HEK293 (cell line): ENCODE measurements at regions not wholly inside any gene's neighbourhood (a gene's known extent, or its start where the extent isn't known, plus 50 kb on each side); places are given as distances from the start of the nearest gene placed in this dataset.

Experiments used
- CTCF ChIA-PET: fragments of 350-600 bp; formaldehyde crosslinking; extraction: SDS; loops from one replicate; lab custom pipeline; 2021; ENCODE audit warnings: antibody characterized with exemption; lab: Yijun Ruan, JAX
- POLR2A ChIA-PET: fragments of 300-600 bp; formaldehyde crosslinking; extraction: SDS; loops from one replicate; lab custom pipeline; 2020; ENCODE audit warnings: antibody characterized with exemption, inconsistent platforms; lab: Yijun Ruan, JAX
- H3K27ac ChIP-seq: fragments of 200-500 bp; sonication (Bioruptor generic); 2 replicates; pipeline ENCODE4 v1.5.1; 2014; ENCODE audit warnings: low read depth, low read length, control low read depth, inconsistent platforms; ENCODE audit errors: extremely low read depth
- H3K36me3 ChIP-seq, 2 experiments: fragments of 200-500 bp in 1 of 2; sonication (Bioruptor generic) in 1 of 2; 1 replicate in 1 of 2; 2 replicates in 1 of 2; pipeline ENCODE4 v1.5.1; 2014 to 2017; ENCODE audit warnings: inconsistent platforms in 2 of 2, low read length in 2 of 2; ENCODE audit not compliant: control insufficient read depth in 2 of 2, insufficient read depth in 1 of 2
- H3K4me1 ChIP-seq: fragments of 200-500 bp; sonication (Bioruptor generic); 2 replicates; pipeline ENCODE4 v1.5.1; 2014; ENCODE audit warnings: mild to moderate bottlenecking, low read length, inconsistent platforms; ENCODE audit not compliant: control insufficient read depth, insufficient read depth
- H3K4me3 ChIP-seq: 2 replicates; pipeline ENCODE4 v1.5.1; 2011; ENCODE audit warnings: low read depth, mild to moderate bottlenecking, control low read depth, low read length, moderate library complexity
- H3K9me3 ChIP-seq: fragments of 200-500 bp; sonication (Bioruptor generic); 2 replicates; pipeline ENCODE4 v1.5.1; 2014; ENCODE audit warnings: low read depth, low read length, inconsistent platforms; ENCODE audit not compliant: control insufficient read depth, insufficient read depth
- INSM2 ChIP-seq: fragments of 450-650 bp; formaldehyde crosslinking; IDR thresholded peaks from 2 replicates; pipeline ENCODE4 v1.5.1; 2016; ENCODE audit warnings: missing biosample characterization, missing genetic modification characterization
- KLF10 ChIP-seq: fragments of 450-650 bp; IDR thresholded peaks from 2 replicates; pipeline ENCODE4 v1.5.1; 2018; ENCODE audit warnings: missing biosample characterization, mild to moderate bottlenecking, missing genetic modification characterization
- KLF17 ChIP-seq: fragments of 450-650 bp; formaldehyde crosslinking; IDR thresholded peaks from 2 replicates; pipeline ENCODE4 v1.5.1; 2016; ENCODE audit warnings: missing biosample characterization, missing genetic modification characterization
- KLF9 ChIP-seq: fragments of 450-650 bp; formaldehyde crosslinking; IDR thresholded peaks from 2 replicates; pipeline ENCODE4 v1.5.1; 2016; ENCODE audit warnings: missing biosample characterization, missing genetic modification characterization, low read depth
- MZF1 ChIP-seq: fragments of 450-650 bp; formaldehyde crosslinking; IDR thresholded peaks from 2 replicates; pipeline ENCODE4 v1.5.1; 2017; ENCODE audit warnings: missing biosample characterization, missing genetic modification characterization, borderline replicate concordance
- OSR2 ChIP-seq: fragments of 450-650 bp; formaldehyde crosslinking; IDR thresholded peaks from 2 replicates; pipeline ENCODE4 v1.5.1; 2016; ENCODE audit warnings: missing biosample characterization, missing genetic modification characterization
- OVOL3 ChIP-seq: fragments of 450-650 bp; formaldehyde crosslinking; IDR thresholded peaks from 2 replicates; pipeline ENCODE4 v1.5.1; 2016; ENCODE audit warnings: missing biosample characterization, missing genetic modification characterization
- PBX3 ChIP-seq: sonication (generic); formaldehyde crosslinking; IDR thresholded peaks from 2 replicates; pipeline ENCODE4 v1.8.1; 2022; ENCODE audit warnings: mild to moderate bottlenecking, moderate library complexity, missing genetic modification reagents
- WT1 ChIP-seq: fragments of 450-650 bp; formaldehyde crosslinking; IDR thresholded peaks from 2 replicates; pipeline ENCODE4 v1.5.1; 2016; ENCODE audit warnings: missing biosample characterization, missing genetic modification characterization
- ZBTB26 ChIP-seq: fragments of 450-650 bp; formaldehyde crosslinking; optimal IDR thresholded peaks from 2 replicates; pipeline ENCODE3; 2016; ENCODE audit warnings: missing biosample characterization, mild to moderate bottlenecking, missing genetic modification characterization
- ZBTB7A ChIP-seq: fragments of 450-650 bp; formaldehyde crosslinking; IDR thresholded peaks from 2 replicates; pipeline ENCODE4 v1.5.1; 2016; ENCODE audit warnings: low read depth, missing biosample characterization, missing genetic modification characterization
- ZNF169 ChIP-seq: fragments of 450-650 bp; formaldehyde crosslinking; IDR thresholded peaks from 2 replicates; pipeline ENCODE4 v1.5.1; 2016; ENCODE audit warnings: missing biosample characterization, missing genetic modification characterization
- ZNF26 ChIP-seq: fragments of 450-650 bp; formaldehyde crosslinking; IDR thresholded peaks from 2 replicates; pipeline ENCODE4 v1.5.1; 2016; ENCODE audit warnings: missing biosample characterization, missing genetic modification characterization
- ZNF302 ChIP-seq: fragments of 450-650 bp; formaldehyde crosslinking; IDR thresholded peaks from 2 replicates; pipeline ENCODE4 v1.5.1; 2016; ENCODE audit warnings: missing biosample characterization, missing genetic modification characterization, low read depth
- ZNF350 ChIP-seq: fragments of 450-650 bp; formaldehyde crosslinking; IDR thresholded peaks from 2 replicates; pipeline ENCODE4 v1.5.0; 2017; ENCODE audit warnings: missing biosample characterization, mild to moderate bottlenecking, missing genetic modification characterization
- ZNF354C ChIP-seq: fragments of 450-650 bp; formaldehyde crosslinking; IDR thresholded peaks from 2 replicates; pipeline ENCODE4 v1.5.1; 2016; ENCODE audit warnings: missing biosample characterization, missing genetic modification characterization, low read depth, borderline replicate concordance
- ZNF416 ChIP-seq: fragments of 450-650 bp; formaldehyde crosslinking; IDR thresholded peaks from 2 replicates; pipeline ENCODE4 v1.5.1; 2016; ENCODE audit warnings: missing biosample characterization, missing genetic modification characterization
- ZNF555 ChIP-seq: fragments of 450-650 bp; formaldehyde crosslinking; conservative IDR thresholded peaks from 2 replicates; pipeline ENCODE4 v1.5.1; 2017; ENCODE audit warnings: missing biosample characterization, mild to moderate bottlenecking, missing genetic modification characterization, inconsistent platforms
- ZNF639 ChIP-seq: fragments of 450-650 bp; formaldehyde crosslinking; IDR thresholded peaks from 2 replicates; pipeline ENCODE4 v1.5.1; 2016; ENCODE audit warnings: missing biosample characterization, missing genetic modification characterization
- ZNF654 ChIP-seq: fragments of 450-650 bp; formaldehyde crosslinking; IDR thresholded peaks from 2 replicates; pipeline ENCODE4 v1.5.1; 2016; ENCODE audit warnings: low read depth, missing biosample characterization, missing genetic modification characterization
- ZNF664 ChIP-seq: fragments of 450-650 bp; formaldehyde crosslinking; IDR thresholded peaks from 2 replicates; pipeline ENCODE4 v1.5.1; 2016; ENCODE audit warnings: missing biosample characterization, missing genetic modification characterization
- ZNF707 ChIP-seq: fragments of 450-650 bp; formaldehyde crosslinking; IDR thresholded peaks from 2 replicates; pipeline ENCODE4 v1.5.1; 2016; ENCODE audit warnings: missing biosample characterization, missing genetic modification characterization
- ZNF768 ChIP-seq: fragments of 450-650 bp; formaldehyde crosslinking; IDR thresholded peaks from 2 replicates; pipeline ENCODE4 v1.5.1; 2018; ENCODE audit warnings: missing biosample characterization, mild to moderate bottlenecking, missing genetic modification characterization

- Histone ChIP-seq H3K36me3 (no peaks in the 10 kb centered on the region), H3K9me3 (no peaks in the 10 kb centered on the region), H3K27ac (no peak overlapping the region), H3K4me3 (no peak overlapping the region), H3K4me1 (no peaks in the 10 kb centered on the region)
- POLR2A ChIA-PET, result no interaction called here
- no peak for TF ChIP-seq ZNF169 (tag by site-specific recombination)
- TF ChIP-seq ZNF707 (tag by site-specific recombination), result peak; percentile 71
- CTCF ChIA-PET, result interaction anchor here (1.1 kb wide), 1 partner anchor 13 kb away, joined by 3 read pairs; no protein-coding TSS in a partner anchor
These were observed 572.3 kb downstream of the MATN1 start for GRCh38 chr1:30151119-30151518.

- POLR2A ChIA-PET, result no interaction called here
- H3K4me1 ChIP-seq, result no peaks in the 10 kb centered on the region
- CTCF ChIA-PET, result no interaction called here
- no peak for TF ChIP-seq OVOL3
- TF ChIP-seq WT1 (tag by site-specific recombination), result no peak
- TF ChIP-seq ZNF354C, result no peak
- TF ChIP-seq KLF17 (tag by site-specific recombination), result no peak
- no peak for TF ChIP-seq ZBTB7A (tag by site-specific recombination)
- TF ChIP-seq ZNF555 (tag by site-specific recombination), result no peak
- no peak for TF ChIP-seq ZNF26 (tag by site-specific recombination)
- TF ChIP-seq ZNF350 (tag by site-specific recombination), result no peak
- TF ChIP-seq ZNF416 (tag by site-specific recombination), result no peak
- TF ChIP-seq OSR2, result no peak
- TF ChIP-seq ZNF639 (tag by site-specific recombination), result no peak
- TF ChIP-seq ZNF654, result no peak
- TF ChIP-seq MZF1 (tag by site-specific recombination), result no peak
- TF ChIP-seq ZNF302 (tag by site-specific recombination), result no peak
- TF ChIP-seq PBX3, result no peak
- TF ChIP-seq KLF9, result no peak
- no peak for TF ChIP-seq ZNF664 (tag by site-specific recombination)
- TF ChIP-seq, all 188 proteins: peak for 0
- Histone ChIP-seq H3K4me3 (no peak overlapping the region), H3K27ac (no peak overlapping the region), H3K9me3 (no peaks in the 10 kb centered on the region), H3K36me3 (no peaks in the 10 kb centered on the region)
These were observed 574.2 kb downstream of the MATN1 start for GRCh38 chr1:30149226-30149625.

- H3K27ac ChIP-seq, result no peak overlapping the region
- no peak overlapping the region for H3K4me3 ChIP-seq
- H3K4me1 ChIP-seq, result no peaks in the 10 kb centered on the region
- CTCF ChIA-PET, result interaction anchor here (0.7 kb wide), 1 partner anchor 356 kb away, joined by 3 read pairs; no protein-coding TSS in a partner anchor
- no peaks in the 10 kb centered on the region for H3K9me3 ChIP-seq
- no peaks in the 10 kb centered on the region for H3K36me3 ChIP-seq
- TF ChIP-seq KLF10 (tag by site-specific recombination), result no peak
- TF ChIP-seq INSM2 (tag by site-specific recombination), result no peak
- TF ChIP-seq ZNF768 (tag by site-specific recombination), result no peak
- no peak for TF ChIP-seq ZBTB26 (tag by site-specific recombination)
- TF ChIP-seq, all 188 proteins: peak for 0
- POLR2A ChIA-PET, result no interaction called here
These were observed 574.7 kb downstream of the MATN1 start for GRCh38 chr1:30148676-30149075.
